ENCODE measurements at regions not wholly inside any gene's neighbourhood (a gene's known extent, or its start where the extent isn't known, plus 50 kb on each side); places are given as distances from the start of the nearest gene placed in this dataset.

- Histone ChIP-seq H3K36me3 (ENCODE audit: insufficient read depth) (no peaks in the 10 kb centered on the region; the same call in 1 of the 2 replicates), H3K4me2 (no peak overlapping the region), H3F3A (replicated peaks; ENCODE audit: low read depth) (no peaks in the 10 kb centered on the region), H3K27ac (ENCODE audit: low read depth) (no peak overlapping the region), H2AFZ (no peak overlapping the region), H3K4me3 (no peak overlapping the region), H4K20me1 (replicated peaks; ENCODE audit: insufficient read depth) (no peaks in the 10 kb centered on the region), H3K79me2 (replicated peaks; ENCODE audit: insufficient read depth) (no peaks in the 10 kb centered on the region), H3K27me3 (ENCODE audit: insufficient read depth) (no peaks in the 10 kb centered on the region), H3K4me1 (ENCODE audit: insufficient read depth) (no peaks in the 10 kb centered on the region), H3K9me2 (ENCODE audit: insufficient read depth) (0 out of 2 replicates have a peak, but pooled peaks cover 4% of the 10 kb centered on the region)
- H3K4me1 Mint-ChIP-seq, result no peaks in the 10 kb centered on the region
- DNase-seq (ENCODE audit: low spot score) (no peak), ATAC-seq (no peak)
- H3K36me3 Mint-ChIP-seq (ENCODE audit: low read depth), result no peaks in the 10 kb centered on the region
- TF ChIP-seq EZH2 (IDR thresholded peaks at IDR 0.05; ENCODE audit: low read depth, unreplicated experiment) (no peak), ZNF331 (CRISPR knock-in tag; IDR thresholded peaks at IDR 0.05; ENCODE audit: low read depth) (no peak), EZH2phosphoT487 (IDR thresholded peaks at IDR 0.05; ENCODE audit: unreplicated experiment) (no peak), ZNF462 (CRISPR knock-in tag; IDR thresholded peaks at IDR 0.05) (no peak), POLR2AphosphoS5 (IDR thresholded peaks at IDR 0.05; ENCODE audit: low read depth) (no peak), ETS1 (IDR thresholded peaks at IDR 0.05) (no peak), CTCF (conservative IDR thresholded peaks at IDR 0.05; ENCODE audit: low read depth in 2 of 2) (no peak), JUNB (IDR thresholded peaks at IDR 0.05; ENCODE audit: unreplicated experiment) (no peak), STAT1 (IDR thresholded peaks at IDR 0.05; ENCODE audit: unreplicated experiment) (no peak), CREB1 (CRISPR knock-in tag; IDR thresholded peaks at IDR 0.05; ENCODE audit: low read depth) (no peak), ZNF114 (CRISPR knock-in tag; IDR thresholded peaks at IDR 0.05) (no peak), NANOG (IDR thresholded peaks at IDR 0.05; ENCODE audit: borderline replicate concordance) (no peak), REST (IDR thresholded peaks at IDR 0.05; ENCODE audit: unreplicated experiment) (no peak)
- H3K4me3 Mint-ChIP-seq, result no peak overlapping the region
- peaks cover 1% of the 10 kb centered on the region for H3K27me3 Mint-ChIP-seq (ENCODE audit: insufficient read depth, low read depth, poor library complexity)
- H3K27ac Mint-ChIP-seq, result no peak overlapping the region
- no peaks in the 10 kb centered on the region; the same call in 2 of the 3 replicates for H3K9me3 Mint-ChIP-seq
These were observed 373.3 kb upstream of the IGFBP3 start for GRCh38 chr7:46294381-46294780.
